B cell (primary cell): ENCODE measurements at regions not wholly inside any gene's neighbourhood (a gene's known extent, or its start where the extent isn't known, plus 50 kb on each side); places are given as distances from the start of the nearest gene placed in this dataset.

ENCODE experiments used
- ATAC-seq: fragments of 200-7000 bp; cut with Tn5 transposase; one replicate; pipeline ENCODE4 v1.10.0; 2021; ENCODE audit warnings: low read depth, mild to moderate bottlenecking, moderate number of reproducible peaks, moderate library complexity
- CTCF ChIA-PET: fragments of 350-600 bp; sonication (Branson Sonifier 250); formaldehyde crosslinking; loops from one replicate; lab custom pipeline; 2021; ENCODE audit warnings: antibody characterized with exemption, inconsistent platforms; lab: Charles Lee
- POLR2A ChIA-PET: fragments of 350-600 bp; sonication (Branson Sonifier 250); formaldehyde crosslinking; loops from one replicate; lab custom pipeline; 2021; ENCODE audit warnings: antibody characterized with exemption; lab: Charles Lee
- DNase-seq: peaks from one replicate; pipeline ENCODE4 v3.0.0; 2013
- H2AFZ ChIP-seq: 2 replicates; pipeline ENCODE4 v1.6.1; 2012; ENCODE audit warnings: mild to moderate bottlenecking, low read depth, low read length; ENCODE audit not compliant: insufficient read depth, poor library complexity, severe bottlenecking
- H3K27ac ChIP-seq, 2 donors: 1 replicate in 1 of 2; 2 replicates in 1 of 2; pipeline ENCODE4 v1.5.1; 2012 to 2013; ENCODE audit warnings: low read length in 2 of 2, mild to moderate bottlenecking in 2 of 2, moderate library complexity in 1 of 2
- H3K27me3 ChIP-seq, 4 experiments: fragments of 200-600 bp in 1 of 4; sonication (generic) in 1 of 4; replicated peaks in 1 of 4; 1 replicate in 2 of 4; 2 replicates in 2 of 4; pipeline versions ENCODE4 v1.6.1 to v1.7.0; 2013 to 2016; ENCODE audit warnings: low read length in 3 of 4, mild to moderate bottlenecking in 2 of 4, mixed read lengths in 1 of 4, moderate library complexity in 1 of 4; ENCODE audit not compliant: insufficient read depth in 4 of 4, control insufficient read depth in 3 of 4; ENCODE audit errors: control extremely low read depth in 1 of 4
- H3K36me3 ChIP-seq, 2 experiments: replicated peaks in 1 of 2; 1 replicate in 1 of 2; 2 replicates in 1 of 2; pipeline versions ENCODE4 v1.6.1 to v1.7.1; 2013; ENCODE audit warnings: low read length in 1 of 2; ENCODE audit not compliant: insufficient read depth in 2 of 2, control insufficient read depth in 1 of 2; ENCODE audit errors: control extremely low read depth in 1 of 2, extremely low read depth in 1 of 2
- H3K4me1 ChIP-seq, 2 donors: fragments of 200-600 bp in 1 of 2; sonication (generic) in 1 of 2; 1 replicate in 1 of 2; 2 replicates in 1 of 2; pipeline versions ENCODE4 v1.5.1 to v1.6.1; 2013 to 2017; ENCODE audit warnings: low read length in 2 of 2; ENCODE audit not compliant: control insufficient read depth in 2 of 2, insufficient read depth in 2 of 2
- H3K4me2 ChIP-seq: replicated peaks from 2 replicates; pipeline ENCODE3; 2012; ENCODE audit warnings: mild to moderate bottlenecking, low read depth, low read length; ENCODE audit not compliant: poor library complexity, severe bottlenecking
- H3K4me3 ChIP-seq, 5 experiments: fragments of 200-600 bp in 1 of 5; sonication (generic) in 1 of 5; 1 replicate in 3 of 5; 2 replicates in 2 of 5; pipeline versions ENCODE4 v1.5.1 to v1.7.0; 2011 to 2016; ENCODE audit warnings: low read length in 4 of 5, mild to moderate bottlenecking in 4 of 5, low read depth in 2 of 5, control low read depth in 1 of 5, moderate library complexity in 1 of 5; ENCODE audit not compliant: insufficient read depth in 1 of 5; ENCODE audit errors: control extremely low read depth in 1 of 5, extremely low read depth in 1 of 5
- H3K79me2 ChIP-seq: fragments of 200-600 bp; sonication (generic); one replicate; pipeline ENCODE4 v1.6.0; 2016; ENCODE audit warnings: low read length; ENCODE audit not compliant: control insufficient read depth, insufficient read depth
- H3K9ac ChIP-seq: fragments of 200-600 bp; sonication (generic); 2 replicates; pipeline ENCODE4 v1.6.1; 2017; ENCODE audit warnings: mild to moderate bottlenecking, low read length, moderate library complexity
- H3K9me3 ChIP-seq, 3 donors: one replicate each; pipeline versions ENCODE4 v1.6.1 to v1.7.1; 2013; ENCODE audit warnings: low read length in 2 of 3; ENCODE audit not compliant: control insufficient read depth in 2 of 3, insufficient read depth in 1 of 3; ENCODE audit errors: control extremely low read depth in 1 of 3
- H4K20me1 ChIP-seq: 2 replicates; pipeline ENCODE4 v1.6.0; 2012; ENCODE audit warnings: mild to moderate bottlenecking, low read length; ENCODE audit not compliant: insufficient read depth, control insufficient read depth, poor library complexity, severe bottlenecking
- H3K27ac Mint-ChIP-seq: one replicate; pipeline ENCODE4 v1.8.0; 2021; ENCODE audit warnings: mixed read lengths
- H3K27me3 Mint-ChIP-seq: one replicate; pipeline ENCODE4 v1.8.0; 2021; ENCODE audit warnings: mixed read lengths
- H3K4me1 Mint-ChIP-seq: one replicate; pipeline ENCODE4 v1.8.0; 2021; ENCODE audit warnings: mixed read lengths
- H3K4me3 Mint-ChIP-seq: one replicate; pipeline ENCODE4 v1.8.0; 2021; ENCODE audit warnings: mixed read lengths
- H3K9me3 Mint-ChIP-seq: one replicate; pipeline ENCODE4 v1.8.0; 2022; ENCODE audit warnings: mixed read lengths; ENCODE audit not compliant: insufficient read depth
- EZH2 ChIP-seq: IDR thresholded peaks from 2 replicates; pipeline ENCODE4 v1.6.1; 2012; ENCODE audit warnings: borderline replicate concordance, low read depth, mild to moderate bottlenecking, moderate library complexity, low read length; ENCODE audit not compliant: insufficient read depth, poor library complexity, severe bottlenecking
- WGBS: methylation state at CpG from one replicate; pipeline ENCODE4 v1.1.5; 2013; ENCODE audit warnings: missing lambda C conversion rate; ENCODE audit not compliant: insufficient coverage; 5-methylcytosine and 5-hydroxymethylcytosine counted together
- intact Hi-C: fragments of 100-400 bp; cut with micrococcal nuclease; formaldehyde crosslinking; loops from one replicate; pipeline ENCODE4 v1.10.0; 2022
- TF ChIP-seq, protein P1 (sequence below): fragments of 200-600 bp; IDR thresholded peaks from one replicate; pipeline ENCODE4 v1.8.0; 2022; ENCODE audit warnings: antibody characterized with exemption, mild to moderate bottlenecking

- H3K4me2 ChIP-seq: no peak overlapping the region
- H3K9me3 ChIP-seq: peaks cover 0 to 5% (median 0%) of the 10 kb centered on the region in 3 donors
- no peaks in the 10 kb centered on the region for H3K36me3 ChIP-seq
- Mint-ChIP-seq H3K4me1 (no peaks in the 10 kb centered on the region), H3K27ac (no peak overlapping the region), H3K27me3 (peaks cover 3% of the 10 kb centered on the region), H3K9me3 (peaks cover 8% of the 10 kb centered on the region), H3K4me3 (no peak overlapping the region)
- CTCF ChIA-PET: interaction anchor here (0.7 kb wide), 1 partner anchor 14 kb away, joined by 3 read pairs; no protein-coding TSS in a partner anchor
- ATAC-seq: no peak
- H3K27ac ChIP-seq: no peak overlapping the region
- H3K79me2 ChIP-seq: no peaks in the 10 kb centered on the region
- WGBS: 90% methylated on average over 2 of the region's 2 CpGs
- no peak for TF ChIP-seq EZH2
- TF ChIP-seq, protein P1, sequence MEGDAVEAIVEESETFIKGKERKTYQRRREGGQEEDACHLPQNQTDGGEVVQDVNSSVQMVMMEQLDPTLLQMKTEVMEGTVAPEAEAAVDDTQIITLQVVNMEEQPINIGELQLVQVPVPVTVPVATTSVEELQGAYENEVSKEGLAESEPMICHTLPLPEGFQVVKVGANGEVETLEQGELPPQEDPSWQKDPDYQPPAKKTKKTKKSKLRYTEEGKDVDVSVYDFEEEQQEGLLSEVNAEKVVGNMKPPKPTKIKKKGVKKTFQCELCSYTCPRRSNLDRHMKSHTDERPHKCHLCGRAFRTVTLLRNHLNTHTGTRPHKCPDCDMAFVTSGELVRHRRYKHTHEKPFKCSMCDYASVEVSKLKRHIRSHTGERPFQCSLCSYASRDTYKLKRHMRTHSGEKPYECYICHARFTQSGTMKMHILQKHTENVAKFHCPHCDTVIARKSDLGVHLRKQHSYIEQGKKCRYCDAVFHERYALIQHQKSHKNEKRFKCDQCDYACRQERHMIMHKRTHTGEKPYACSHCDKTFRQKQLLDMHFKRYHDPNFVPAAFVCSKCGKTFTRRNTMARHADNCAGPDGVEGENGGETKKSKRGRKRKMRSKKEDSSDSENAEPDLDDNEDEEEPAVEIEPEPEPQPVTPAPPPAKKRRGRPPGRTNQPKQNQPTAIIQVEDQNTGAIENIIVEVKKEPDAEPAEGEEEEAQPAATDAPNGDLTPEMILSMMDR: no peak
- H2AFZ ChIP-seq: no peak overlapping the region
- no peak overlapping the region for H3K4me3 ChIP-seq
- no peak overlapping the region for H3K9ac ChIP-seq
- intact Hi-C loops: no loop called here
- no peaks in the 10 kb centered on the region for H4K20me1 ChIP-seq
- no peaks in the 10 kb centered on the region for H3K27me3 ChIP-seq
- DNase-seq: no peak
- H3K4me1 ChIP-seq: no peaks in the 10 kb centered on the region
- POLR2A ChIA-PET: no interaction called here
These were observed 705.4 kb upstream of the RAB6C start for GRCh38 chr2:129274038-129274415.

DNA sequence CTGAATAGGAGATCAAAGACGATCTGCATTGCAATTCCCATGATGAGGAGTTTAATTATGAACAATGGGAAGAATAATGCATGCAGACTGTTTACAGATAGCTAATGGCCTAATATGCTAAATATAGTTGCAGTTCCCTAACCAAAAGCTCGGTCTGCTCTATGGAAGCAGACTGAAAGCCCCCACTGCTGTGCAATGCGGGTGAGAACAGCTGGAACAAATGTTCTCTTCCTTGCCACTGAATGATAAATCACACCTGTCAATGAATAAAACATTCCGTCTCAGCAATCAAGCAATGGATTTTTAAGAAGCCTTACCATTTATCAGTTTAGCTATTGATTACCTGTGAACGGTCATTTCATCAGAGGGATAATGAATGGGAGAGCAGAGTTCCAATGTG is 704.5 kb upstream of the RAB6C start:
- intact Hi-C loops: no loop called here
- H3K9ac ChIP-seq: no peak overlapping the region
- ATAC-seq (no peak), DNase-seq (no peak)
- no peak for TF ChIP-seq EZH2
- TF ChIP-seq, protein P1: no peak
- H3K4me1 Mint-ChIP-seq: no peaks in the 10 kb centered on the region
- H3K4me3 Mint-ChIP-seq: no peak overlapping the region
- H3K27me3 ChIP-seq: no peaks in the 10 kb centered on the region
- no peak overlapping the region for H3K27ac Mint-ChIP-seq
- no peaks in the 10 kb centered on the region for H3K4me1 ChIP-seq
- H3K27ac ChIP-seq: no peak overlapping the region
- ChIA-PET CTCF (interaction anchor here (0.7 kb wide), 1 partner anchor 13 kb away, joined by 3 read pairs; no protein-coding TSS in a partner anchor), POLR2A (no interaction called here)
- H3K27me3 Mint-ChIP-seq: peaks cover 3% of the 10 kb centered on the region
- H2AFZ ChIP-seq: no peak overlapping the region
- H4K20me1 ChIP-seq: no peaks in the 10 kb centered on the region
- peaks cover 0 to 5% (median 0%) of the 10 kb centered on the region in 3 donors for H3K9me3 ChIP-seq
- no peaks in the 10 kb centered on the region for H3K36me3 ChIP-seq
- H3K4me3 ChIP-seq: no peak overlapping the region
- no peak overlapping the region for H3K4me2 ChIP-seq
- H3K79me2 ChIP-seq: no peaks in the 10 kb centered on the region
- H3K9me3 Mint-ChIP-seq: peaks cover 8% of the 10 kb centered on the region
- 84% methylated on average over 2 of the region's 5 CpGs for WGBS
